ENCODE measurements at regions not wholly inside any gene's neighbourhood (a gene's known extent, or its start where the extent isn't known, plus 50 kb on each side); places are given as distances from the start of the nearest gene placed in this dataset.

GRCh38 chr5:103772248-103772647 is 209.7 kb upstream of the NUDT12 start:
- TF ChIP-seq TAF1 (IDR thresholded peaks at IDR 0.05; ENCODE audit: low read depth) (no peak), RAD21 (IDR thresholded peaks at IDR 0.05; ENCODE audit: low read depth) (no peak), EGR1 (IDR thresholded peaks at IDR 0.05) (no peak), MAX (IDR thresholded peaks at IDR 0.05) (no peak), CEBPB (IDR thresholded peaks at IDR 0.05) (no peak), EP300 (IDR thresholded peaks at IDR 0.05; ENCODE audit: borderline replicate concordance) (no peak), REST (IDR thresholded peaks at IDR 0.05; ENCODE audit: low read depth) (no peak), YY1 (IDR thresholded peaks at IDR 0.05; ENCODE audit: low read depth) (no peak), ZBTB7A (IDR thresholded peaks at IDR 0.05; ENCODE audit: low read depth) (no peak), CREB1 (IDR thresholded peaks at IDR 0.05; ENCODE audit: low read depth) (no peak), TCF12 (IDR thresholded peaks at IDR 0.05; ENCODE audit: low read depth) (no peak), FOXM1 (IDR thresholded peaks at IDR 0.05; ENCODE audit: borderline replicate concordance, low read depth) (no peak), USF1 (IDR thresholded peaks at IDR 0.05) (no peak)
